ENCODE measurements at regions not wholly inside any gene's neighbourhood (a gene's known extent, or its start where the extent isn't known, plus 50 kb on each side); places are given as distances from the start of the nearest gene placed in this dataset.

DNA sequence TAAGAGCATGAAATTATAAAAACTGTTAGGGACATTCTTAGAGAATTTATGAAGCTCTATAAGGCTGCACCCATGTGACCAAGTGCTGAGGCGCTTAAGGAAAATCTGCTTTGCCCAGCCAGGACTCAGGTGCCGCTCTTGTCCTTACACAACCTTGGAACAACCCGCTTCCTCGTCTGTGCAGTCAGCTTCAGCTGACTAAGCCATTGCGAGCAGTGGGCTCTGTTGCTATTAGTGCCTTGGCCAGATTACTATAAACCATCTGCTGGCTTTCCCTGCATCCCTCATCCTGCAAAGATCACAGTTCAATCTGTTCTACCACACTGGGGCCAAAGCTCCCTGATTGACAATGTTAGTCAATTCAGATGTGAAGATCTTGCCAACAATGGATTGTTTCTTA is 89.1 kb upstream of the E2F3 start:
- Histone ChIP-seq H3F3A (replicated peaks; ENCODE audit: insufficient read depth) (no peaks in the 10 kb centered on the region), H3K27ac (ENCODE audit: low read depth in 2 of 2, low read length in 1 of 2) (no peak overlapping the region), H3K9me3 (no peaks in the 10 kb centered on the region), H3K4me2 (no peak overlapping the region), H4K20me1 (ENCODE audit: insufficient read depth) (no peaks in the 10 kb centered on the region), H3K79me2 (ENCODE audit: insufficient read depth) (no peaks in the 10 kb centered on the region), H3K4me1 (ENCODE audit: control insufficient read depth in 1 of 2, insufficient read depth in 2 of 2, low read depth in 1 of 2, low read length in 1 of 2) (no peaks in the 10 kb centered on the region), H3K36me3 (replicated peaks in 1 of 2; ENCODE audit: control insufficient read depth in 1 of 2, insufficient read depth in 2 of 2, low read length in 1 of 2) (no peaks in the 10 kb centered on the region), H3K9me2 (no peaks in the 10 kb centered on the region), H3K4me3 (ENCODE audit: low read depth in 2 of 2, low read length in 1 of 2) (no peak overlapping the region), H2AFZ (ENCODE audit: low read depth) (no peak overlapping the region), H3K9ac (no peak overlapping the region), H3K27me3 (ENCODE audit: insufficient read depth) (no peaks in the 10 kb centered on the region; the same call in 1 of the 2 replicates)
- ChIA-PET CTCF (interaction anchor here (1.0 kb wide), 1 partner anchor 24 kb away, joined by 3 read pairs; no protein-coding TSS in a partner anchor), POLR2A (no interaction called here)
- WGBS (ENCODE audit: low lambda C conversion rate), result 75% methylated on average over 5 of the region's 5 CpGs
- no peak for DNase-seq
- TF ChIP-seq MXI1 (IDR thresholded peaks at IDR 0.05; ENCODE audit: low read depth, low read length), result no peak
- TF ChIP-seq, protein P1, sequence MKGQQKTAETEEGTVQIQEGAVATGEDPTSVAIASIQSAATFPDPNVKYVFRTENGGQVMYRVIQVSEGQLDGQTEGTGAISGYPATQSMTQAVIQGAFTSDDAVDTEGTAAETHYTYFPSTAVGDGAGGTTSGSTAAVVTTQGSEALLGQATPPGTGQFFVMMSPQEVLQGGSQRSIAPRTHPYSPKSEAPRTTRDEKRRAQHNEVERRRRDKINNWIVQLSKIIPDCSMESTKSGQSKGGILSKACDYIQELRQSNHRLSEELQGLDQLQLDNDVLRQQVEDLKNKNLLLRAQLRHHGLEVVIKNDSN (IDR thresholded peaks at IDR 0.05; ENCODE audit: borderline replicate concordance, low read depth), result no peak
- no peak for TF ChIP-seq GATA2 (CRISPR knock-in tag; IDR thresholded peaks at IDR 0.05)
- TF ChIP-seq RXRA (IDR thresholded peaks at IDR 0.05; ENCODE audit: borderline replicate concordance, low read depth), result no peak
- no peak for TF ChIP-seq TEAD4 (IDR thresholded peaks at IDR 0.05; ENCODE audit: borderline replicate concordance, insufficient read depth)
- no peak for TF ChIP-seq SMC3 (IDR thresholded peaks at IDR 0.05; ENCODE audit: low read depth, low read length)
- TF ChIP-seq TCF12 (IDR thresholded peaks at IDR 0.05), result no peak
- TF ChIP-seq, protein P2, sequence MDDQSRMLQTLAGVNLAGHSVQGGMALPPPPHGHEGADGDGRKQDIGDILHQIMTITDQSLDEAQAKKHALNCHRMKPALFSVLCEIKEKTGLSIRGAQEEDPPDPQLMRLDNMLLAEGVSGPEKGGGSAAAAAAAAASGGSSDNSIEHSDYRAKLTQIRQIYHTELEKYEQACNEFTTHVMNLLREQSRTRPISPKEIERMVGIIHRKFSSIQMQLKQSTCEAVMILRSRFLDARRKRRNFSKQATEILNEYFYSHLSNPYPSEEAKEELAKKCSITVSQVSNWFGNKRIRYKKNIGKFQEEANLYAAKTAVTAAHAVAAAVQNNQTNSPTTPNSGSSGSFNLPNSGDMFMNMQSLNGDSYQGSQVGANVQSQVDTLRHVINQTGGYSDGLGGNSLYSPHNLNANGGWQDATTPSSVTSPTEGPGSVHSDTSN (IDR thresholded peaks at IDR 0.05), result no peak
- no peak for TF ChIP-seq EP300 (IDR thresholded peaks at IDR 0.05; ENCODE audit: borderline replicate concordance in 1 of 2, low read depth in 1 of 2, low read length in 1 of 2)
- TF ChIP-seq RCOR1 (IDR thresholded peaks at IDR 0.05; ENCODE audit: low read length), result no peak
- TF ChIP-seq NRF1 (IDR thresholded peaks at IDR 0.05; ENCODE audit: low read depth, low read length), result no peak
- no peak for TF ChIP-seq ELF1 (IDR thresholded peaks at IDR 0.05)
- TF ChIP-seq, protein P3, sequence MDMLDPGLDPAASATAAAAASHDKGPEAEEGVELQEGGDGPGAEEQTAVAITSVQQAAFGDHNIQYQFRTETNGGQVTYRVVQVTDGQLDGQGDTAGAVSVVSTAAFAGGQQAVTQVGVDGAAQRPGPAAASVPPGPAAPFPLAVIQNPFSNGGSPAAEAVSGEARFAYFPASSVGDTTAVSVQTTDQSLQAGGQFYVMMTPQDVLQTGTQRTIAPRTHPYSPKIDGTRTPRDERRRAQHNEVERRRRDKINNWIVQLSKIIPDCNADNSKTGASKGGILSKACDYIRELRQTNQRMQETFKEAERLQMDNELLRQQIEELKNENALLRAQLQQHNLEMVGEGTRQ (IDR thresholded peaks at IDR 0.05; ENCODE audit: borderline replicate concordance, low read depth, low read length), result no peak

DNA sequence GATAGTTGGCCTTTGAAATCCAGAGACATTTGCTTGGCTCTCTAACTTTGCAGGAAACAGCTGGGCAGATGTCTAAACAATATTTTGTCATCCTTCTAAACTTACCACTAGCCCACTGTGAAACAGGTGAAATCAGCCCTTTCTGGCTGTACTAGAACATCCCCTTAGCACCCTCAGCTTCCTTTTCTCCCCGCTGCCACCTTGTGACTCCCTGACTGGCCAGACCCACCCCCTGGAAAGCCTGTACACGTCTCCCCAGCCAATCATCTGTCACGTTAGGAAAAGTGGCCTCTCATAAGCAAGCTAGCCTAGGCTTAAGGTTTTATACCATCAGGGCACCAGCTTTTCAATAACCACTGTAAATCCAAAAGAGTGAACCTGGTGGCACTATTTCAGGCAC is 88.6 kb upstream of the E2F3 start:
- H4K20me1 ChIP-seq (ENCODE audit: insufficient read depth), result no peaks in the 10 kb centered on the region
- H3K4me1 ChIP-seq (ENCODE audit: control insufficient read depth in 1 of 2, insufficient read depth in 2 of 2, low read depth in 1 of 2, low read length in 1 of 2), result no peaks in the 10 kb centered on the region
- H3K79me2 ChIP-seq (ENCODE audit: insufficient read depth), result no peaks in the 10 kb centered on the region
- H2AFZ ChIP-seq (ENCODE audit: low read depth), result no peak overlapping the region
- ChIA-PET POLR2A (no interaction called here), CTCF (interaction anchor here (1.0 kb wide), 2 partner anchors 23 to 215 kb away, joined by 3 read pairs; no protein-coding TSS in a partner anchor)
- no peak overlapping the region for H3K27ac ChIP-seq (ENCODE audit: low read depth in 2 of 2, low read length in 1 of 2)
- no peaks in the 10 kb centered on the region for H3K9me3 ChIP-seq
- H3K4me3 ChIP-seq (ENCODE audit: low read depth in 2 of 2, low read length in 1 of 2), result no peak overlapping the region
- H3K4me2 ChIP-seq, result no peak overlapping the region
- no peaks in the 10 kb centered on the region for H3K9me2 ChIP-seq
- no peak for TF ChIP-seq ELF1 (IDR thresholded peaks at IDR 0.05)
- TF ChIP-seq IRF3 (IDR thresholded peaks at IDR 0.05; ENCODE audit: low read depth, low read length), result no peak
- no peak for TF ChIP-seq EZH2phosphoT487 (IDR thresholded peaks at IDR 0.05; ENCODE audit: borderline replicate concordance, low read depth)
- no peak for TF ChIP-seq ZBTB33 (IDR thresholded peaks at IDR 0.05; ENCODE audit: borderline replicate concordance, low read depth)
- TF ChIP-seq RCOR1 (IDR thresholded peaks at IDR 0.05; ENCODE audit: low read length), result no peak
- TF ChIP-seq TAF1 (IDR thresholded peaks at IDR 0.05; ENCODE audit: borderline replicate concordance, low read depth, low read length), result no peak
- no peak for TF ChIP-seq MEF2A (IDR thresholded peaks at IDR 0.05; ENCODE audit: borderline replicate concordance, low read depth)
- no peak for TF ChIP-seq YY1 (IDR thresholded peaks at IDR 0.05; ENCODE audit: low read depth)
- TF ChIP-seq TCF12 (IDR thresholded peaks at IDR 0.05), result no peak
- DNase-seq, result no peak
- no peaks in the 10 kb centered on the region; the same call in 1 of the 2 replicates for H3K27me3 ChIP-seq (ENCODE audit: insufficient read depth)
- H3K36me3 ChIP-seq (replicated peaks in 1 of 2; ENCODE audit: control insufficient read depth in 1 of 2, insufficient read depth in 2 of 2, low read length in 1 of 2), result no peaks in the 10 kb centered on the region
- 49% methylated on average over 3 of the region's 3 CpGs for WGBS (ENCODE audit: low lambda C conversion rate)
- H3K9ac ChIP-seq, result no peak overlapping the region
- H3F3A ChIP-seq (replicated peaks; ENCODE audit: insufficient read depth), result no peaks in the 10 kb centered on the region

Data from SK-N-SH (cell line).